Neutrophil (primary cell): ENCODE measurements at regions not wholly inside any gene's neighbourhood (a gene's known extent, or its start where the extent isn't known, plus 50 kb on each side); places are given as distances from the start of the nearest gene placed in this dataset.

Experiments
- H3K27ac ChIP-seq: fragments of 200-600 bp; sonication (generic); 2 replicates; pipeline ENCODE4 v1.5.1; 2016; ENCODE audit warnings: mild to moderate bottlenecking, moderate library complexity
- H3K27me3 ChIP-seq: fragments of 200-600 bp; sonication (generic); 2 replicates; pipeline ENCODE4 v1.6.0; 2016; ENCODE audit warnings: mild to moderate bottlenecking
- H3K36me3 ChIP-seq: fragments of 200-600 bp; sonication (generic); 2 replicates; pipeline ENCODE4 v1.5.1; 2017
- H3K4me1 ChIP-seq, 2 experiments: fragments of 200-600 bp in 1 of 2; sonication (generic) in 1 of 2; 1 replicate in 1 of 2; 2 replicates in 1 of 2; pipeline versions ENCODE4 v1.5.1 to v1.6.1; 2013 to 2016; ENCODE audit warnings: low read depth in 1 of 2, low read length in 1 of 2, mild to moderate bottlenecking in 1 of 2, moderate library complexity in 1 of 2; ENCODE audit not compliant: control insufficient read depth in 1 of 2, insufficient read depth in 1 of 2
- H3K4me3 ChIP-seq, 2 experiments: fragments of 200-600 bp in 1 of 2; sonication (generic) in 1 of 2; 1 replicate in 1 of 2; 2 replicates in 1 of 2; pipeline ENCODE4 v1.5.1; 2013 to 2016; ENCODE audit warnings: low read depth in 1 of 2, low read length in 1 of 2, mild to moderate bottlenecking in 1 of 2, moderate library complexity in 1 of 2
- H3K9me3 ChIP-seq: fragments of 200-600 bp; sonication (generic); 2 replicates; pipeline ENCODE4 v1.5.1; 2016
- CTCF ChIP-seq: fragments of 200-600 bp; sonication (generic); IDR thresholded peaks from 2 replicates; pipeline ENCODE4 v1.5.1; 2016; ENCODE audit warnings: antibody characterized with exemption

DNA sequence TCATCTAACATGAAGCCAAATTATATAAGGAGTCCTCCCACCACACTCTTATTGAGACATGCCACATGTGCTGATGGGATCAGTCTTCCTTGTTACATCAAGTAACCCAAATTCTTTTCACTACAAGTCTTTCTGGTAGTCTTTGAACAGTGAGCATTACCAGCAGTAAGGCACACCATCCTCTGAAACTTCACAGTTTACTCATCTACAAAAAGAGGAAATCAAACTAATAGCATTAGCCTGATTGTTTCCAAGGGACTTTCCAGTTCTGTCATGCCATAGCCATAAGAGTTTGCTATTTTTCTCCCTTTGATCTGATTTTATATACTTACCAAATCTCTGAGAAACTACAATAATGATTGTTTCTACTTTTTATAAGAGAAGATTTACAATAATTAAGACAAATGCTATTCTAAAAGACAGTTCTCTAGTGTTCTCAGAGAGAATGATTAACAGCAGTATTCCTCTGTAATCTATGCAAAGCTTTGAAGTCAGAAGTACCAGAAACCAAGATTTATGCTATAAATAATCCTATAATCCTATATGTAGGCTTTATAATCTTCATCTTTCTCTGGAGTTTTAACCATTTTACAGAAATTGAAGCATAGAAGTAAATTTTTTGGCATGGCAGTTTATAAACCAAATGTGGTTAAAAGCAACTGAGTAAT, 166.2 kb upstream of the ACO1 start:
- no peak for TF ChIP-seq CTCF
- no peak overlapping the region for H3K27ac ChIP-seq
- H3K9me3 ChIP-seq = no peaks in the 10 kb centered on the region
- H3K36me3 ChIP-seq = no peaks in the 10 kb centered on the region
- H3K4me1 ChIP-seq = no peaks in the 10 kb centered on the region
- H3K27me3 ChIP-seq = no peaks in the 10 kb centered on the region
- H3K4me3 ChIP-seq = no peak overlapping the region

- Histone ChIP-seq H3K27me3 (no peaks in the 10 kb centered on the region), H3K4me1 (no peaks in the 10 kb centered on the region), H3K9me3 (no peaks in the 10 kb centered on the region), H3K27ac (no peak overlapping the region), H3K4me3 (no peak overlapping the region), H3K36me3 (no peaks in the 10 kb centered on the region)
- no peak for TF ChIP-seq CTCF
Observed at GRCh38 chr9:32220750-32221149, 163.7 kb upstream of the ACO1 start.

DNA sequence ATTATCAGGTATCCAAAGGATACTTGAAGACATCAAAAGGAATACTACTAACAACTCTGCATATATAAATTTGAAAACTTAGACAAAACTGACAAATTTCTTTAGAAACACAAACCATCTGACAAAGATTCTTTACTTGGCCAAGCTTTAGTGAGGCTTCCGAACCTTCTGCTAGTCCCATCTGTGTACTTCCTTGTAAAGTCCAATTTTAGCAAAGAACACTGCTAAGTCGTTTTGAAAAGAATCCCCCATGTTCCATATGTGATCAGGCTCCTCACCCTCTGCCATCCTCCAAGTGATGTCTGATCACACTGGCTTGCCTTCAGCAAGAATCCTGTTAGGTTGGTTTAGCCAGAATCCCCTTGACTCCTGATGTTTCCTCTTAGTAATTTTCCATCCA, 150.0 kb upstream of the ACO1 start:
- no peaks in the 10 kb centered on the region for H3K36me3 ChIP-seq

GRCh38 chr9:32247168-32247567, 137.3 kb upstream of the ACO1 start:
- H3K27ac ChIP-seq = no peak overlapping the region
- no peak for TF ChIP-seq CTCF
- H3K4me1 ChIP-seq = no peaks in the 10 kb centered on the region
- H3K9me3 ChIP-seq = no peaks in the 10 kb centered on the region
- H3K27me3 ChIP-seq = no peaks in the 10 kb centered on the region
- H3K36me3 ChIP-seq = no peaks in the 10 kb centered on the region
- H3K4me3 ChIP-seq = no peak overlapping the region

More for the DNA sequence above, 150.0 kb upstream of the ACO1 start:
- Histone ChIP-seq H3K4me3 (no peak overlapping the region), H3K27me3 (no peaks in the 10 kb centered on the region), H3K4me1 (no peaks in the 10 kb centered on the region), H3K27ac (no peak overlapping the region), H3K9me3 (no peaks in the 10 kb centered on the region)
- TF ChIP-seq CTCF = no peak

GRCh38 chr9:32248189-32248712, 136.2 kb upstream of the ACO1 start:
- no peaks in the 10 kb centered on the region for H3K36me3 ChIP-seq
- H3K27me3 ChIP-seq = no peaks in the 10 kb centered on the region
- no peak overlapping the region for H3K27ac ChIP-seq
- H3K9me3 ChIP-seq = no peaks in the 10 kb centered on the region
- H3K4me3 ChIP-seq = no peak overlapping the region
- no peak for TF ChIP-seq CTCF
- H3K4me1 ChIP-seq = no peaks in the 10 kb centered on the region
